ENCODE measurements at regions not wholly inside any gene's neighbourhood (a gene's known extent, or its start where the extent isn't known, plus 50 kb on each side); places are given as distances from the start of the nearest gene placed in this dataset.
"Not testable (repeated sequence)": the region's sequence is repeated elsewhere in the genome, so short reads cannot be mapped to it uniquely, and the experiment has no call there.

- Mint-ChIP-seq H3K4me3 (no peak overlapping the region), H3K9me3 (peaks cover 5% of the 10 kb centered on the region), H3K36me3 (no peaks in the 10 kb centered on the region), H3K4me1 (ENCODE audit: unreplicated experiment) (no peaks in the 10 kb centered on the region), H3K27me3 (no peaks in the 10 kb centered on the region), H3K27ac (no peak overlapping the region)
- no peak for DNase-seq (ENCODE audit: extremely low spot score, unreplicated experiment)
- no peak for TF ChIP-seq CTCF (conservative IDR thresholded peaks at IDR 0.05)
Measured at GRCh38 chr2:173734797-173735196, 230.4 kb downstream of the SP3 start.

GRCh38 chr2:173737954-173738575 lies 227.1 kb downstream of the SP3 start:
- H3K36me3 Mint-ChIP-seq; H3K9me3 Mint-ChIP-seq; H3K27me3 Mint-ChIP-seq; DNase-seq (ENCODE audit: extremely low spot score, unreplicated experiment); H3K27ac Mint-ChIP-seq; H3K4me1 Mint-ChIP-seq (ENCODE audit: unreplicated experiment); H3K4me3 Mint-ChIP-seq: not testable (repeated sequence)

GRCh38 chr2:173739006-173739405 lies 226.2 kb downstream of the SP3 start:
- Mint-ChIP-seq H3K9me3 (peaks cover 5% of the 10 kb centered on the region), H3K4me3 (no peak overlapping the region), H3K36me3 (no peaks in the 10 kb centered on the region), H3K27me3 (no peaks in the 10 kb centered on the region), H3K4me1 (ENCODE audit: unreplicated experiment) (no peaks in the 10 kb centered on the region), H3K27ac (no peak overlapping the region)
- no peak for TF ChIP-seq CTCF (conservative IDR thresholded peaks at IDR 0.05)
- no peak for DNase-seq (ENCODE audit: extremely low spot score, unreplicated experiment)

GRCh38 chr2:173740639-173741038 lies 224.5 kb downstream of the SP3 start:
- Mint-ChIP-seq H3K9me3 (peaks cover 5% of the 10 kb centered on the region), H3K27me3 (no peaks in the 10 kb centered on the region), H3K4me3 (no peak overlapping the region), H3K36me3 (no peaks in the 10 kb centered on the region), H3K4me1 (ENCODE audit: unreplicated experiment) (no peaks in the 10 kb centered on the region), H3K27ac (no peak overlapping the region)
- no peak for TF ChIP-seq CTCF (conservative IDR thresholded peaks at IDR 0.05)
- no peak for DNase-seq (ENCODE audit: extremely low spot score, unreplicated experiment)

- Mint-ChIP-seq H3K9me3 (peaks cover 5% of the 10 kb centered on the region), H3K27me3 (peaks cover 3% of the 10 kb centered on the region), H3K27ac (no peak overlapping the region), H3K36me3 (no peaks in the 10 kb centered on the region), H3K4me3 (no peak overlapping the region), H3K4me1 (ENCODE audit: unreplicated experiment) (no peaks in the 10 kb centered on the region)
- DNase-seq (ENCODE audit: extremely low spot score, unreplicated experiment): no peak
- TF ChIP-seq CTCF (conservative IDR thresholded peaks at IDR 0.05): no peak
Measured at GRCh38 chr2:173741759-173742158, 223.4 kb downstream of the SP3 start.

- Mint-ChIP-seq H3K27ac (no peak overlapping the region), H3K9me3 (no peaks in the 10 kb centered on the region), H3K4me1 (ENCODE audit: unreplicated experiment) (peaks cover 14% of the 10 kb centered on the region), H3K4me3 (no peak overlapping the region), H3K27me3 (peaks cover 3% of the 10 kb centered on the region), H3K36me3 (no peaks in the 10 kb centered on the region)
- TF ChIP-seq CTCF (conservative IDR thresholded peaks at IDR 0.05): no peak
- DNase-seq (ENCODE audit: extremely low spot score, unreplicated experiment): no peak
Measured at GRCh38 chr2:173747035-173747434, 218.1 kb downstream of the SP3 start.

All from type B pancreatic cell (in vitro differentiated cells).